Activated naive CD4-positive, alpha-beta T cell treated with anti-CD3 and anti-CD28 coated beads, Interleukin-2, amount 50 U/mL, for 72 hours (primary cell): ENCODE measurements at regions not wholly inside any gene's neighbourhood (a gene's known extent, or its start where the extent isn't known, plus 50 kb on each side); places are given as distances from the start of the nearest gene placed in this dataset.

Source experiments
- ATAC-seq, 2 donors: fragments of 150-1000 bp; cut with Tn5 transposase; 2 replicates each; pipeline ENCODE4 v1.10.0; 2021; ENCODE audit warnings: mild to moderate bottlenecking in 2 of 2, moderate library complexity in 2 of 2
- DNase-seq, 2 donors: peaks; one replicate each; pipeline ENCODE4 v3.0.0; 2021 to 2022; ENCODE audit warnings: low spot score in 2 of 2
- H3K27ac Mint-ChIP-seq, 2 donors: one replicate each; pipeline ENCODE4 v1.8.0; 2022; ENCODE audit warnings: mild to moderate bottlenecking in 2 of 2, mixed read lengths in 2 of 2
- H3K36me3 Mint-ChIP-seq, 2 donors: one replicate each; pipeline ENCODE4 v1.8.0; 2022; ENCODE audit warnings: mixed read lengths in 2 of 2
- H3K9me3 Mint-ChIP-seq, 2 donors: one replicate each; pipeline ENCODE4 v1.8.0; 2022; ENCODE audit warnings: mixed read lengths in 2 of 2

GRCh38 chr1:185376840-185377635 lies 60.0 kb upstream of the IVNS1ABP start:
- ATAC-seq (no peak), DNase-seq (no peak)
- Mint-ChIP-seq H3K36me3 (peaks cover 6 to 7% of the 10 kb centered on the region in 2 donors), H3K9me3 (peaks cover 6 to 7% of the 10 kb centered on the region in 2 donors), H3K27ac (no peak overlapping the region)

- ATAC-seq = no peak
- DNase-seq = no peak
- H3K36me3 Mint-ChIP-seq = no peaks in the 10 kb centered on the region
- peaks cover 0 to under 1% of the 10 kb centered on the region in 2 donors for H3K9me3 Mint-ChIP-seq
- no peak overlapping the region for H3K27ac Mint-ChIP-seq
These were observed 59.2 kb upstream of the IVNS1ABP start for GRCh38 chr1:185376288-185376687.

GRCh38 chr1:185375583-185375982 lies 58.5 kb upstream of the IVNS1ABP start:
- ATAC-seq (no peak), DNase-seq (no peak)
- no peak overlapping the region for H3K27ac Mint-ChIP-seq

GRCh38 chr1:185373813-185374529 lies 56.9 kb upstream of the IVNS1ABP start:
- H3K9me3 Mint-ChIP-seq = no peaks in the 10 kb centered on the region
- ATAC-seq (peak in 1 of 2 donors; percentile 58), DNase-seq (no peak)
- H3K27ac Mint-ChIP-seq = no peak overlapping the region
- no peaks in the 10 kb centered on the region for H3K36me3 Mint-ChIP-seq

More at GRCh38 chr1:185375583-185375982, 58.5 kb upstream of the IVNS1ABP start:
- Mint-ChIP-seq H3K36me3 (no peaks in the 10 kb centered on the region), H3K9me3 (no peaks in the 10 kb centered on the region)

GRCh38 chr1:185369786-185370185 lies 52.7 kb upstream of the IVNS1ABP start:
- DNase-seq = no peak
- Mint-ChIP-seq H3K36me3 (no peaks in the 10 kb centered on the region), H3K9me3 (no peaks in the 10 kb centered on the region), H3K27ac (no peak overlapping the region)
- ATAC-seq = no peak

GRCh38 chr1:185368913-185369491 lies 52.0 kb upstream of the IVNS1ABP start:
- no peak for DNase-seq
- no peaks in the 10 kb centered on the region for H3K9me3 Mint-ChIP-seq
- H3K27ac Mint-ChIP-seq = no peak overlapping the region
- no peak for ATAC-seq
- H3K36me3 Mint-ChIP-seq = no peaks in the 10 kb centered on the region

- Mint-ChIP-seq H3K9me3 (peaks cover 0 to 3% of the 10 kb centered on the region in 2 donors), H3K36me3 (no peaks in the 10 kb centered on the region), H3K27ac (no peak overlapping the region)
- no peak for ATAC-seq
- no peak for DNase-seq
These were observed 51.3 kb upstream of the IVNS1ABP start for GRCh38 chr1:185368313-185368855.

- no peak for ATAC-seq
These were observed 50.2 kb upstream of the IVNS1ABP start for GRCh38 chr1:185367218-185367617.

More at GRCh38 chr1:185367218-185367617, 50.2 kb upstream of the IVNS1ABP start:
- Mint-ChIP-seq H3K9me3 (peaks cover 6 to 15% of the 10 kb centered on the region in 2 donors), H3K27ac (no peak overlapping the region), H3K36me3 (peaks cover 3 to 5% of the 10 kb centered on the region in 2 donors)
- DNase-seq = no peak
